GDM1 (cell line): ENCODE measurements at regions not wholly inside any gene's neighbourhood (a gene's known extent, or its start where the extent isn't known, plus 50 kb on each side); places are given as distances from the start of the nearest gene placed in this dataset.
"Not testable (repeated sequence)": the region's sequence is repeated elsewhere in the genome, so short reads cannot be mapped to it uniquely, and the experiment has no call there.

Experiments used
- DNase-seq: peaks from one replicate; lab custom pipeline; 2025; lab: John Stamatoyannopoulos, UW

- no peak for DNase-seq
Observed at GRCh38 chr2:131584380-131584779, 56.7 kb downstream of the CCDC74A start.

DNA sequence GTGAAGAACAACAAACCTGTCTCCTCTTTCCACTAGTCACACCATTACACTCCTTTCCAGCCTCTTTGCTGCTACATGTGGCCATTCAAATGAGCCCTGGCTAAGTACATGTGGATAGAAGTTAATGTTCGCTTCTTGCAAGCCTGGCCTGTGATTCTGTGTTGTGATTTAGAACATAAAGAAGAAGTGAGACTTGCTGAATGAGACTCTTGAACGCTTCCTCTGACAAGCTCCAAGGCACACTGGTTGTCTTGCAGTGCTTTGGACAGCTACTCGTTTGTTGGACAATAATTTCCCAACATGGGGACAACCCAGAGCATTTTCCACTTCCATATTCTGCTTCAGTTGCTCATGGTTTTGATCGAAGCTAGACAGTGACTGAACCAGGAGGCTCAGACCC lies 57.3 kb downstream of the CCDC74A start:
- no peak for DNase-seq

DNA sequence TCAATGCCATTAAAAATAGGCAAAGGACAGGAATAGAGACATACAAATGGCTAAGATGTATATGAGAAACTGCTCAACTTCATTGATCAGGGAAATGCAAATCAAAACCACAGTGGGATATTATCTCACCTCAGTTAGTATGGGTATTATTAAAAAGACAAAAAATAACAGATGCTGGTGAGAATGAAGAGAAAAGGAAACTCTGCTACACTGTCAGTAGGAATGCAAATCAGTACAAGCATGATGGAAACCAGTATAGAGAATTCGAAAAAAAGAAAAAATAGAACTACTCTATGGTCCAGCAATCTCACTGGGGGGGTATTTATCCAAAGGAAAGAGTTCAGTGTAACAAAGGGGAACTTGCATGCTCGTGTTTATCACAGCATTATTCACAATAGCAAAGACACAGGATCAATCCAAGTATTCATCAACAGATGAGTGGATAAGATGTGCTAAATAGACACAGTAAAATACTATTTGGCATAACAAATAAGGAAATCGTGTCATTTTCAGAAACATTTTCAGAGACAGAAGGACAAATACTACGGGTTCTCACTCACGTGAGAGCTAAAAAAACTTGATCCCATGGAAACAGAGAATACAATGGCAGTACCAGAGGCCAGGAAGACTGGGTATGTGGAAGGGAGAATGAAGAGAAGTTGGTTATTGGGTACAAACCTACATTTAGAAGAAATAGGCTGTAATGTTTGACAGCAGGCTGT lies 60.6 kb downstream of the CCDC74A start:
- DNase-seq = no peak

DNA sequence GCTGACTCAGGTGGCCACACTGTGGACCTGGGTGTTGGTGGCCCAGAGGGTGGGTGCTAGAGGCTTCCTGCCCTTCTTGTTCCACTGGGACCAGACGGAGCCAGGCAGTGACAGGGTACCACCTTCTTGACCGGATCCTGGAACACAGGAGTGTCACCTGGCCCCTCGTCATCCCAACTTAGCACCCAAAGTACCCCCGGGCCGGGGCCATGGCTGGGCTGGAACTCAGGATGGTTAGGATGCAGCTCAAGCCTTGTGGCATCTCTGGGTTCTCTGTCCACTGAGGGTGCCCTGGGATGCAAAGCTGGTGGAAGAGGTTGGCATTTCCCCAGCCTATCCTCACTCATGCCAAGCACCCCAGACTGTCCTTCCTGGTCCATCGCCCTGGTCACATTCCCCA lies 61.4 kb downstream of the CCDC74A start:
- not testable (repeated sequence) for DNase-seq

DNA sequence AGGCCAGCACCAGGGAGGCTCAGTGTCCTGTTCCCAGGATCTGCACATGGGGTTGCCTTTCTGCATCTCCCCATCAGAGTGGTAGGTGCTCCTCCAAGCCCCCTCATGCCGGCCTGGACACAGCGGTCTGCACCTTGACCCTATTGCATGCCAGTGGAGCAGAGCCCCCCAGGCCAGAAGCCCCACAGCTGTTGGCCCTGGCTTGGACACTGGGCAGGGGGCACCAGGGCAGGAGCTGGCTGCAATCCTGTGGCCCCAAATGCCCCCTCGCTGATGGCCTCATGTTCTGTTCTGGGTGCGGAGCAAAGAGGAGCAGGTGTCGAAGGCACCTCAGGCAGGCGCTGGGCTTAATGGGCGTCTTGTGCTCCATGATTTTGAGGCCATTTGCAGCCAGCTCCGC lies 62.7 kb downstream of the CCDC74A start:
- DNase-seq = no peak

DNA sequence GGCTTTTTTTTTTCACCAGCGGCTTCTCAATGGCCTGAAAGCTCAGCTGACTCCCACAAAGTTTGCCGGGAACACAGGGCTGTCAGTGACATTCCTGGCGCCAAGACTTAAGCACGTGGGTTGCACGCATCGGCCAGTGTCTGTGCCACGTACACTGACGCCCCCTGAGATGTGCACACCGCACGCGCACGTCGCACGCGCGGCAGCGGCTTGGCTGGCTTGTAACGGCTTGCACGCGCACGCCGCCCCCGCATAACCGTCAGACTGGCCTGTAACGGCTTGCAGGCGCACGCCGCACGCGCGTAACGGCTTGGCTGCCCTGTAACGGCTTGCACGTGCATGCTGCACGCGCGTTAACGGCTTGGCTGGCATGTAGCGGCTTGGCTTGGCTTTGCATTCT lies 63.2 kb downstream of the CCDC74A start:
- no peak for DNase-seq

DNA sequence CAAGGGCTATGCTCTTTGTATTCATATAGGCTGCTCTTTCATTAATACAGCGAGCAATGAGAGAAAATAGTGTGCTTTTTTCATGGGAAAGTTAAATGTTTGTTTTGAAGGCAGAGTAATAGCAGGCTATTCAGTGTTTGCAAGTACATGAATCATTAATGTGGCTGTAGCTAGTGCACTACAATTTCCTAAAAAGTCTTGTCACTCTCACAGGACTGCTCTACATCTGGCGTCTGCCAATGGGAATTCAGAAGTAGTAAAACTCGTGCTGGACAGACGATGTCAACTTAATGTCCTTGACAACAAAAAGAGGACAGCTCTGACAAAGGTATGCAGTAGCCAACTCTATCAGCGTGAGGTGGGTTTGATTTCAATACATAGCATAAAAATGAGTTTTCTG lies 68.9 kb downstream of the CCDC74A start:
- not testable (repeated sequence) for DNase-seq

DNA sequence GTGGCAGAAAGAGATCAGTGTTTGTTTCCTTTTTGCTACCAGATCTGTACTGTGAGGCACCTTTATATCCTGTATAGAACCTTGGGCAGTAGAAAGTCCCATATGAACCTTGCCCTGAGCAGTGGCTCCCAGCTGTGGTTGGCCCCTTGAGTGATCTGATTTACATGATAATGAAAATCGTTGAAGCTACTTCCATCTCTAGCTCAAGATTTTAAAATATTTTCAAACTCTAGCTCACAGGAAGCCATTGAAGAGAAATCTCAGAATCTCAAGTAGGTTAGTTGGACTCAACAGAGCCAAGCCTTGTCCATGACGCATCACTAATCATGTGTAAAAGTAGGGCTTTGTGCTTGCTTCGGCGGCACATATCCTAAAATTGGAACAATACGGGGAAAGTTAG lies 74.8 kb downstream of the CCDC74A start:
- not testable (repeated sequence) for DNase-seq

DNA sequence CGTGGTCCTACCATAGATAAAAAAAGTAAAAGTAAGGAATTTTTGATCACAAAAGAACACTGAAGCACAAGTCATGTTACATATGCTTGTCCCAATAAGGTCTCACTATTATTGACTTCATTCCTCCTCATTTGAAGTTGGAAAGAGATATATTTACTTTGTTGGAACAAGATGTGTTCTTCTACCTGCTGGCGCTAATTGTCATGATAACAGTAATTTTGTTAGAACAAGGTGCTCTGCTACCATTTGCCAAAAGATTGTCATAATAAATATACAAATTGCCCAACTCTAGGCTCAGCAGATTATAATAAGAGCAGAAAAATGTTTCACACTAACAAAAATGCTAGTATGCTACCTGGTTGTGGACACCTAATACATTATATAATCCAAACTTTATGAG lies 77.0 kb downstream of the CCDC74A start:
- not testable (repeated sequence) for DNase-seq

GRCh38 chr2:131606366-131606765 lies 78.7 kb downstream of the CCDC74A start:
- DNase-seq = not testable (repeated sequence)

GRCh38 chr2:131607056-131607455 lies 79.4 kb downstream of the CCDC74A start:
- not testable (repeated sequence) for DNase-seq

GRCh38 chr2:131614539-131614938 lies 86.9 kb downstream of the CCDC74A start:
- not testable (repeated sequence) for DNase-seq

DNA sequence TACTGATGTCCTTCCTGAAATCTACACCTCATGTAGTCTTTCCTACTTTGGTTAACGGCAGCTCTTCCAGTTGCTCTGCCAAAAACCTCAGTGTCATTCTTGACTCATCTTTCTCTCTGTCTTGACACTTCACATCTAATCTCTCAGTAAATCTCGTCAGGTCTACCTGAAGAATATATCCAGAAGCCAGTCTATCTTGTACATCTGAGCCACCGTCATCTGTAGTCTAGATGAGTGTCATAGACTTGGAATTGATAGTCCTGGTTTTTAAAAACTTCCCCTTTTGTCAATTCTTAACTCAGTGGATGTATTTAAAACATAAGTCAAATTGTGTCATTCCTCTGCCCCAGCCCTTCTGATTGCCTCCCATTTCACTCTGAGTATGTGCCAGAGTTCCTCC lies 90.6 kb downstream of the CCDC74A start:
- not testable (repeated sequence) for DNase-seq

GRCh38 chr2:131622874-131623273 lies 95.2 kb downstream of the CCDC74A start:
- not testable (repeated sequence) for DNase-seq

DNA sequence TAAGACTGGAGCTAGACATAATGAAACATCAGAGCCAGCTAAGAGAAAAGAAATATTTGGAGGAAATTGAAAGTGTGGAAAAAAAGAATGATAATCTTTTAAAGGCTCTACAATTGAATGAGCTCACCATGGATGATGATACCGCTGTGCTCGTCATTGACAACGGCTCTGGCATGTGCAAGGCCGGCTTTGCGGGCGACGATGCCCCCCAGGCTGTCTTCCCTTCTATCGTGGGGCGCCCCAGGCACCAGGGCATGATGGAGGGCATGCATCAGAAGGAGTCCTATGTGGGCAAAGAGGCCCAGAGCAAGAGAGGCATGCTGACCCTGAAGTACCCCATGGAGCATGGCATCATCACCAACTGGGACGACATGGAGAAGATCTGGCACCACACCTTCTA lies 98.3 kb downstream of the CCDC74A start:
- not testable (repeated sequence) for DNase-seq

DNA sequence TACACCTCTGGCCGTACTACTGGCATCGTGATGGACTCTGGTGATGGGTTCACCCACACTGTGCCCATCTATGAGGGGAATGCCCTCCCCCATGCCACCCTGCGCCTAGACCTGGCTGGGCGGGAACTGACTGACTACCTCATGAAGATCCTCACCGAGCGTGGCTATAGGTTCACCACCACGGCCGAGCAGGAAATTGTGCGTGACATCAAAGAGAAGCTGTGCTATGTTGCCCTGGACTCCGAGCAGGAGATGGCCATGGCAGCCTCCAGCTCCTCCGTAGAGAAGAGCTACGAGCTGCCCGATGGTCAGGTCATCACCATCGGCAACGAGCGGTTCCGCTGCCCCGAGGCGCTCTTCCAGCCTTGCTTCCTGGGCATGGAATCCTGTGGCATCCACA lies 98.9 kb downstream of the CCDC74A start:
- not testable (repeated sequence) for DNase-seq

GRCh38 chr2:131627777-131628176 lies 100.1 kb downstream of the CCDC74A start:
- DNase-seq = not testable (repeated sequence)

DNA sequence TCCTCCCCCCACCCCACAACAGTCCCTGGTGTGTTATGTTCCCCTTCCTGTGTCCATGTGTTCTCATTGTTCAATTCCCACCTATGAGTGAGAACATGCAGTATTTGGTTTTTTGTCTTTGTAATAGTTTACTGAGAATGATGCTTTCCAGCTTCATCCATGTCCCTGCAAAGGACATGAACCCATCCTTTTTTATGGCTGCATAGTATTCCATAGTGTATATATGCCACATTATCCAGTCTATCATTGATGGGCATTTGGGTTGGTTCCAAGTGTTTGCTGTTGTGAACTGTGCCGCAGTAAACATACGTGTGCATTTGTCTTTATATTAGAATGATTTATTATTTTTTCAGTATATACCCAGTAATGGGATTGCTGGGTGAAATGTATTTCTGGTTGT lies 104.0 kb downstream of the CCDC74A start:
- DNase-seq = not testable (repeated sequence)

DNA sequence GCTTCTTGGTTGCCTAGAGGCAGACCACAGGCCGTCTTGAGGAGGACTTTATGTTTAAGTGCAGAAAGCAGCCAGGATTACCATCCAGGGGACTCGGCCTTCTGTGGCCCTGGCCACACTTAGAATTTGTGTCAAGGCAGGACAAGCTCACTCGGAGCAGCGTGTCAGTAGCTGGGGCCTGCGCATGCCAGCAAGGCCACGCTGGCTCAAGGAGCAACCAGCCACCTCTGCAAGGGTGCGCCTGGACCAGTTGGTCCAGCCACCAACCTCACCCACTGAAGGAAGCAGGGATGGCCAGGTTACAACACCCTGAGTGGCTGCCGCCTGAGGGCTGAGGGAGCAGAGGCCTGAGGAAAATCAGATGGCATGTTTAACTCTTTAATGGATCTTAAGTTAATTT lies 105.7 kb downstream of the CCDC74A start:
- DNase-seq = not testable (repeated sequence)

- not testable (repeated sequence) for DNase-seq
Observed at GRCh38 chr2:131633827-131634695, 106.4 kb downstream of the CCDC74A start.

DNA sequence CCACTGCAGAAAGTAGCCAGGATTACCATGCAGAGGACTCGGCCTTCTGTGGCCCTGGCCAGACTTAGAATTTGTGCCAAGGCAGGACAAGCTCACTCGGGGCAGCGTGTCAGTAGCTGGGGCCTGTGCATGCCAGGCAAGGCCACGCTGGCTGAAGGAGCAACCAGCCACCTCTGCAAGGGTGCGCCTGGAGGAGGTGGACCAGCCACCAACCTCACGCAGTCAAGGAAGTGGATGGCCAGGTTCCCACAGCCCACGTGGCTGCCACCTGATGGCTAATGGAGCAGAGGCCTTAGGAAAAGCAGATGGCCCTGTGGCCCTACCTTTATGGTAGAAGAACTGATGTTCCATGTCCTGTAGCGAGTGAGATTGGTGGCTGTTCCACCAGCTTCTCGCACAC lies 107.9 kb downstream of the CCDC74A start:
- no peak for DNase-seq

DNA sequence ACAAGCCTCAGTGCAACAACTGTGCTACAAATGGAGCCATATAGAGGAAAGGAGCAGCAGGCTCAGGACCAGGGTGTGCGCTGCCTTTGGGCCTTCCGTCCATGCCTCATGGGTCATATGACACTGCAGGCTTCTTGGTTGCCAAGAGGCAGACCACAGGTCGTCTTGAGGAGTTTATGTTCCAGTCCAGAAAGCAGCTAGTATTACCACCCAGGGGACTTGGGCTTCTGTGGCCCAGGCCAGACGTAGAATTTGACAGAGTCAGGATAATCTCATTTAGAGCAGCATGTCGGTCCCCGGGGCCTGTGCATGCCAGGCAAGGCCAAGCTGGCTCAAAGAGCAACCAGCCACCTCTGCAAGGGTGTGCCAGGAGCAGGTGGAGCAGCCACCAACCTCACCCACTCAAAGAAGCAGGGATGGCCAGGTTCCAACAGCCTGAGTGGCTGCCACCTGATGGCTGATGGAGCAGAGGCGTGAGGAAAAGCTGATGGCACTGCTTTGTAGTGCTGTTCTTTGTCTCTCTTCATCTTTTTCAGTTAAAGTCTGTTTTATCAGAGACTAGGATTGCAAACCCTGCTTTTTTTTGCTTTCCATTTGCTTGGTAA lies 109.1 kb downstream of the CCDC74A start:
- not testable (repeated sequence) for DNase-seq
